Endothelial cell of umbilical vein (primary cell): ENCODE measurements at regions not wholly inside any gene's neighbourhood (a gene's known extent, or its start where the extent isn't known, plus 50 kb on each side); places are given as distances from the start of the nearest gene placed in this dataset.

Experiments used
- BruUV-seq: library from RNA; stranded (reverse); fragments of 400-500 nt; replicated peaks from 2 replicates; lab custom pipeline; 2021; lab: Mats Ljungman, UMichigan
- CTCF ChIA-PET: fragments of 300-600, 350-600 bp; sonication (Branson Sonifier 250); formaldehyde crosslinking; loops from one replicate; lab custom pipeline; 2021; ENCODE audit warnings: antibody characterized with exemption, inconsistent platforms; lab: Charles Lee
- POLR2A ChIA-PET: fragments of 300-600, 350-600 bp; sonication (Branson Sonifier 250); formaldehyde crosslinking; loops from one replicate; lab custom pipeline; 2021; ENCODE audit warnings: antibody characterized with exemption, inconsistent platforms; lab: Charles Lee
- DNase-seq: peaks from one replicate; pipeline ENCODE4 v3.0.0-alpha.2; 2011; ENCODE audit warnings: low read depth, low spot score
- FAIRE-seq: peaks from 2 replicates; lab custom pipeline; 2011; peaks lifted over from hg19 to GRCh38; lab: Jason Lieb, UNC
- H2AFZ ChIP-seq: 2 replicates; pipeline ENCODE4 v1.6.0; 2012; ENCODE audit warnings: low read depth, low read length, control low read depth, inconsistent platforms
- H3K27ac ChIP-seq: 2 replicates; pipeline ENCODE4 v1.5.1; 2011; ENCODE audit warnings: low read depth, mild to moderate bottlenecking, control low read depth, low read length, moderate library complexity; ENCODE audit not compliant: insufficient read depth
- H3K27me3 ChIP-seq, 2 experiments: 2 replicates each; pipeline versions ENCODE4 v1.6.0 to v1.6.1; 2011; ENCODE audit warnings: low read length in 2 of 2, mixed read lengths in 1 of 2; ENCODE audit not compliant: control insufficient read depth in 2 of 2, insufficient read depth in 2 of 2
- H3K36me3 ChIP-seq, 2 experiments: 2 replicates in 1 of 2; 3 replicates in 1 of 2; pipeline ENCODE4 v1.5.1; 2011; ENCODE audit warnings: low read length in 2 of 2, mild to moderate bottlenecking in 1 of 2, moderate library complexity in 1 of 2; ENCODE audit not compliant: control insufficient read depth in 2 of 2, insufficient read depth in 2 of 2; ENCODE audit errors: extremely low read depth in 1 of 2
- H3K4me1 ChIP-seq: 3 replicates; pipeline ENCODE4 v1.5.1; 2011; ENCODE audit warnings: mild to moderate bottlenecking, low read length; ENCODE audit not compliant: control insufficient read depth, insufficient read depth; ENCODE audit errors: extremely low read depth
- H3K4me2 ChIP-seq: 2 replicates; pipeline ENCODE4 v1.6.1; 2011; ENCODE audit warnings: low read length, control low read depth, mixed read lengths; ENCODE audit not compliant: insufficient read depth
- H3K4me3 ChIP-seq, 3 experiments: fragments of 200-600 bp in 1 of 3; sonication (generic), shearing (Covaris generic) in 1 of 3; replicated peaks in 1 of 3; 2 replicates each; pipeline ENCODE4 v1.5.1; 2011 to 2016; ENCODE audit warnings: control low read depth in 3 of 3, low read length in 3 of 3, mild to moderate bottlenecking in 2 of 3, inconsistent platforms in 1 of 3, low read depth in 1 of 3, moderate library complexity in 1 of 3; ENCODE audit not compliant: insufficient read depth in 1 of 3
- H3K79me2 ChIP-seq: 2 replicates; pipeline ENCODE4 v1.6.0; 2012; ENCODE audit warnings: low read length, inconsistent platforms; ENCODE audit not compliant: control insufficient read depth, insufficient read depth
- H3K9ac ChIP-seq: replicated peaks from 2 replicates; pipeline ENCODE3; 2011; ENCODE audit warnings: low read length, control low read depth; ENCODE audit not compliant: insufficient read depth; ENCODE audit errors: extremely low read depth
- H3K9me1 ChIP-seq: replicated peaks from 3 replicates; pipeline ENCODE4 v1.6.0; 2011; ENCODE audit warnings: mild to moderate bottlenecking, low read length; ENCODE audit not compliant: control insufficient read depth, insufficient read depth; ENCODE audit errors: extremely low read depth
- H3K9me3 ChIP-seq: replicated peaks from 2 replicates; pipeline ENCODE4 v1.5.1; 2012; ENCODE audit warnings: low read length, inconsistent platforms; ENCODE audit not compliant: control insufficient read depth, insufficient read depth
- H4K20me1 ChIP-seq: replicated peaks from 2 replicates; pipeline ENCODE3; 2011; ENCODE audit warnings: mild to moderate bottlenecking, low read length; ENCODE audit not compliant: control insufficient read depth, insufficient read depth; ENCODE audit errors: extremely low read depth
- CTCF ChIP-seq, 2 donors: IDR thresholded peaks; 1 replicate in 1 of 2; 2 replicates in 1 of 2; pipeline ENCODE4 v1.5.1; 2011; ENCODE audit warnings: low read length in 2 of 2, mild to moderate bottlenecking in 2 of 2, moderate library complexity in 2 of 2, control low read depth in 1 of 2, inconsistent platforms in 1 of 2, low read depth in 1 of 2; ENCODE audit not compliant: insufficient read depth in 1 of 2; ENCODE audit errors: extremely low read depth in 1 of 2
- EZH2 ChIP-seq: IDR thresholded peaks from 2 replicates; pipeline ENCODE4 v1.6.1; 2012; ENCODE audit warnings: borderline replicate concordance, low read depth, mild to moderate bottlenecking, moderate library complexity, low read length, inconsistent platforms; ENCODE audit not compliant: severe bottlenecking
- GATA2 ChIP-seq: IDR thresholded peaks from 2 replicates; pipeline ENCODE4 v1.7.0; 2011; ENCODE audit warnings: low read depth, mild to moderate bottlenecking, moderate library complexity, mixed read lengths, low read length; ENCODE audit not compliant: insufficient read length, insufficient read depth
- JUN ChIP-seq: IDR thresholded peaks from 2 replicates; pipeline ENCODE4 v1.6.1; 2011; ENCODE audit warnings: borderline replicate concordance, low read depth; ENCODE audit not compliant: insufficient read length, insufficient read depth
- MYC ChIP-seq: IDR thresholded peaks from one replicate; pipeline ENCODE4 v1.6.1; 2011; ENCODE audit warnings: mild to moderate bottlenecking, low read depth, low read length
- dilution Hi-C: fragments of 300-500 bp; cut with MboI; formaldehyde crosslinking; loops from one replicate; pipeline ENCODE4 v1.15.0; 2019; ENCODE audit warnings: low sequenced_read_pairs; ENCODE audit not compliant: extremely low pct_ligation_motif_present
- intact Hi-C: fragments of 100-400 bp; cut with micrococcal nuclease; formaldehyde crosslinking; loops from one replicate; pipeline ENCODE4 v1.10.0; 2022
- TF ChIP-seq, protein P1 (sequence below): IDR thresholded peaks from 2 replicates; pipeline ENCODE4 v1.6.1; 2011; ENCODE audit not compliant: insufficient read depth, insufficient read length

- FAIRE-seq (no peak), DNase-seq (no peak)
- H3K9ac ChIP-seq = no peak overlapping the region
- H3K27ac ChIP-seq = no peak overlapping the region
- no peaks in the 10 kb centered on the region for H3K4me1 ChIP-seq
- intact Hi-C loops = no loop called here
- TF ChIP-seq GATA2 = peak; percentile 36
- TF ChIP-seq, protein P1, sequence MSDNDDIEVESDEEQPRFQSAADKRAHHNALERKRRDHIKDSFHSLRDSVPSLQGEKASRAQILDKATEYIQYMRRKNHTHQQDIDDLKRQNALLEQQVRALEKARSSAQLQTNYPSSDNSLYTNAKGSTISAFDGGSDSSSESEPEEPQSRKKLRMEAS = no peak
- H3K36me3 ChIP-seq = no peaks in the 10 kb centered on the region
- no peaks in the 10 kb centered on the region for H3K9me3 ChIP-seq
- H4K20me1 ChIP-seq = no peaks in the 10 kb centered on the region
- H3K4me2 ChIP-seq = no peak overlapping the region
- no peaks in the 10 kb centered on the region for H3K27me3 ChIP-seq
- H3K4me3 ChIP-seq = no peak overlapping the region
- H2AFZ ChIP-seq = no peak overlapping the region
- H3K9me1 ChIP-seq = no peaks in the 10 kb centered on the region
- ChIA-PET POLR2A (no interaction called here), CTCF (interaction anchor here (1.1 to 2.5 kb wide), 2 partner anchors 9 to 12 kb away, joined by 3 to 6 read pairs; no protein-coding TSS in a partner anchor)
- dilution Hi-C loops = no loop called here
- H3K79me2 ChIP-seq = no peaks in the 10 kb centered on the region
- no TSS peak for BruUV-seq
Observed at GRCh38 chr2:41321351-41321750, 726.5 kb upstream of the PKDCC start.

DNA sequence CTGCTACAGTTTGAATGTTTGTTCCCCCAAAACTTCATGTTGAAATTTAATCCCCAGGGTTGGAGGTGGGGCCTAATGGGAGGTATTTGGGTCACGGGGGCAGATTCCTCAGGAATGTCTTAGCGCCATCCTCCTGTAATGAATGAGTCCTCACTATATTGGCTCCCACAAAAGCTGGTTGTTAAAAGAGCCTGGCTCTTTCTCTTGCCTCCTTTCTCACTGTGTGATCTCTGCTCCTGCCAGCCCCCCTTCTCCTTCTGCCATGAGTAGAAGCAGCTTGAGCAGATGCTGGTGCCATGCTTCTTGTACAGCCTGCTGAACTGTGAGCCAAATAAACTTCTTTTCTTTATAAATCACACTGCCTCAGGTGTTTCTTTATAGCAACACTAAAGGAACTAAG is 721.0 kb upstream of the PKDCC start:
- Histone ChIP-seq H3K4me2 (no peak overlapping the region), H3K79me2 (no peaks in the 10 kb centered on the region), H3K36me3 (no peaks in the 10 kb centered on the region), H3K9me3 (no peaks in the 10 kb centered on the region), H3K27ac (no peak overlapping the region), H3K9ac (no peak overlapping the region), H4K20me1 (no peaks in the 10 kb centered on the region), H3K4me3 (no peak overlapping the region), H3K4me1 (no peaks in the 10 kb centered on the region), H2AFZ (no peak overlapping the region), H3K9me1 (no peaks in the 10 kb centered on the region), H3K27me3 (no peaks in the 10 kb centered on the region)
- ChIA-PET POLR2A (no interaction called here), CTCF (interaction anchor here (1.0 kb wide), 1 partner anchor 74 kb away, joined by 3 read pairs; no protein-coding TSS in a partner anchor)
- FAIRE-seq (no peak), DNase-seq (no peak)
- intact Hi-C loops (no loop called here), dilution Hi-C loops (no loop called here)
- BruUV-seq = no TSS peak
- no peak for TF ChIP-seq GATA2
- TF ChIP-seq CTCF (IDR thresholded peaks at IDR 0.05; ENCODE audit: extremely low read depth in 1 of 2, insufficient read depth in 1 of 2, low read depth in 1 of 2, low read length in 2 of 2) = no peak
- TF ChIP-seq JUN = no peak
- no peak for TF ChIP-seq MYC
- TF ChIP-seq EZH2 = no peak
